ENCODE measurements at regions not wholly inside any gene's neighbourhood (a gene's known extent, or its start where the extent isn't known, plus 50 kb on each side); places are given as distances from the start of the nearest gene placed in this dataset.

DNA sequence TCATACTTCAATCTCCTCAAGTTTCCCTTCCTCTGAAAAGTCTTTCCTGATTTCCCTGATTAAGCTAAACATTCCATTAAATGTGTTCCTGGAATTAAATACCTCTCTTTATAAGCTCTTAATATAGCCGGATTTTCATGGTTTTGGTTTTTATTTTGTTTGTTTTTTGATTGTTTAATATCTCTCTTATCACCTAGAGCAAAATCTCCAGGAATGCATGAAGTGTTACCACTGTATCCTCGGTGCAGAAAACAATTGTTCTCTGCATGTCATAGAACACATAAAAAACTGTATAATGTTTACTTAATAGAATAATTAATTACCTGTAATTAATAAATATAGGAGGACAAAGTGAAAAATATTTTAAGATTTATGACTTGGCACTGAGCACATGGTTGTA, 86.2 kb downstream of the PCDH18 start:
- H3K79me2 ChIP-seq (ENCODE audit: control insufficient read depth, insufficient read depth, low read length), result no peaks in the 10 kb centered on the region
- no peaks in the 10 kb centered on the region for H3K27me3 ChIP-seq (replicated peaks in 1 of 4; ENCODE audit: control extremely low read depth in 1 of 4, control insufficient read depth in 3 of 4, insufficient read depth in 4 of 4, low read length in 3 of 4)
- DNase-seq (no peak), ATAC-seq (ENCODE audit: low read depth) (no peak)
- Mint-ChIP-seq H3K27me3 (no peaks in the 10 kb centered on the region), H3K4me3 (no peak overlapping the region), H3K4me1 (no peaks in the 10 kb centered on the region), H3K9me3 (ENCODE audit: insufficient read depth) (peaks cover 3% of the 10 kb centered on the region), H3K27ac (no peak overlapping the region)
- H3K9ac ChIP-seq (ENCODE audit: low read length), result no peak overlapping the region
- no peak overlapping the region for H3K27ac ChIP-seq (ENCODE audit: low read length in 2 of 2)
- no peak for TF ChIP-seq EZH2 (IDR thresholded peaks at IDR 0.05; ENCODE audit: borderline replicate concordance, insufficient read depth, low read depth, low read length, poor library complexity, severe bottlenecking)
- TF ChIP-seq, protein P1, sequence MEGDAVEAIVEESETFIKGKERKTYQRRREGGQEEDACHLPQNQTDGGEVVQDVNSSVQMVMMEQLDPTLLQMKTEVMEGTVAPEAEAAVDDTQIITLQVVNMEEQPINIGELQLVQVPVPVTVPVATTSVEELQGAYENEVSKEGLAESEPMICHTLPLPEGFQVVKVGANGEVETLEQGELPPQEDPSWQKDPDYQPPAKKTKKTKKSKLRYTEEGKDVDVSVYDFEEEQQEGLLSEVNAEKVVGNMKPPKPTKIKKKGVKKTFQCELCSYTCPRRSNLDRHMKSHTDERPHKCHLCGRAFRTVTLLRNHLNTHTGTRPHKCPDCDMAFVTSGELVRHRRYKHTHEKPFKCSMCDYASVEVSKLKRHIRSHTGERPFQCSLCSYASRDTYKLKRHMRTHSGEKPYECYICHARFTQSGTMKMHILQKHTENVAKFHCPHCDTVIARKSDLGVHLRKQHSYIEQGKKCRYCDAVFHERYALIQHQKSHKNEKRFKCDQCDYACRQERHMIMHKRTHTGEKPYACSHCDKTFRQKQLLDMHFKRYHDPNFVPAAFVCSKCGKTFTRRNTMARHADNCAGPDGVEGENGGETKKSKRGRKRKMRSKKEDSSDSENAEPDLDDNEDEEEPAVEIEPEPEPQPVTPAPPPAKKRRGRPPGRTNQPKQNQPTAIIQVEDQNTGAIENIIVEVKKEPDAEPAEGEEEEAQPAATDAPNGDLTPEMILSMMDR (IDR thresholded peaks at IDR 0.05), result no peak
- no peaks in the 10 kb centered on the region for H4K20me1 ChIP-seq (ENCODE audit: control insufficient read depth, insufficient read depth, low read length, poor library complexity, severe bottlenecking)
- ChIA-PET POLR2A (no interaction called here), CTCF (no interaction called here)
- H3K4me2 ChIP-seq (replicated peaks; ENCODE audit: low read depth, low read length, poor library complexity, severe bottlenecking), result no peak overlapping the region
- H2AFZ ChIP-seq (ENCODE audit: insufficient read depth, low read depth, low read length, poor library complexity, severe bottlenecking), result no peak overlapping the region
- H3K36me3 ChIP-seq (replicated peaks in 1 of 2; ENCODE audit: control extremely low read depth in 1 of 2, control insufficient read depth in 1 of 2, extremely low read depth in 1 of 2, insufficient read depth in 2 of 2, low read length in 1 of 2), result no peaks in the 10 kb centered on the region
- no peak overlapping the region for H3K4me3 ChIP-seq (ENCODE audit: control extremely low read depth in 1 of 5, extremely low read depth in 1 of 5, insufficient read depth in 1 of 5, low read depth in 2 of 5, low read length in 4 of 5)
- intact Hi-C loops (cut with micrococcal nuclease), result no loop called here
- no peaks in the 10 kb centered on the region for H3K4me1 ChIP-seq (ENCODE audit: control insufficient read depth in 2 of 2, insufficient read depth in 2 of 2, low read length in 2 of 2)
- WGBS (ENCODE audit: insufficient coverage), result no CpG with 5 or more reads among the region's 2 CpGs
- no peaks in the 10 kb centered on the region for H3K9me3 ChIP-seq (ENCODE audit: control extremely low read depth in 1 of 3, control insufficient read depth in 2 of 3, insufficient read depth in 1 of 3, low read length in 2 of 3)

DNA sequence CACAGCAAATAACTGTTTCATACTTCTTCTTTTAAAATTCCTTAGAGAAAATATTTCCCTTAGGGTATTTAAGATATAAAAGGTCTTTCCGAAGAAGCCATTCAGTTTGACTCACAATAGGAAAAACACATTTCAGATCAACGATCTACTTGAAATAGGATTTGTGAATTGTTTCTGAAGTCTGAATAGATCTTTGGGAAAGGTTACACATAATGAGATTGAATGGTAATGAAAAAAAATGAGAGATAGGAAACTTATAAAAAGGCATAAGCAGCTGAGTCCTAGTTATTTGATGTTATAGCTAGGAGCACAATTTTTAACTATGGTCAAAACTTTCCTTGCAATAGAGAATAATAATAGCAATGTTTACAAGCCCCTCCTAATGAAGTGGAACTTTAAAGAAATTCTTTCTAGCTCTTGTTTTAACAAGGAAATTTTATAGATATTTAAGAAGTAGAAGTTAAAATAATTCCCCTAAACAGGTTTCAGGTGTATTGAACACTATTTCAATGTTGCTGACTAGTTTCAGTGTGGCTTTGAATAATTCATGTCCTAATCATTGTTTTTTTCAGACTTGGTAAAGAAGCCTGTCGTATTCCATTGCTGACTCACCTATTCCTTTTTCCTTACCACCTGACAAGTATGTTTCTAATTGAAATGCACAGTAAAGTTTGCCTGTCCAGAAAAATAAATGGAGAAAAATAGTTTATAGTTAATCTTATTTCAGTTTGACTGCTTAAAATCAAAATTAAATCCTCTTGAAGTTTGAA, 89.1 kb downstream of the PCDH18 start:
- H3K4me3 ChIP-seq (ENCODE audit: control extremely low read depth in 1 of 5, extremely low read depth in 1 of 5, insufficient read depth in 1 of 5, low read depth in 2 of 5, low read length in 4 of 5), result no peak overlapping the region
- no peaks in the 10 kb centered on the region for H3K4me1 ChIP-seq (ENCODE audit: control insufficient read depth in 2 of 2, insufficient read depth in 2 of 2, low read length in 2 of 2)
- H3K36me3 ChIP-seq (replicated peaks in 1 of 2; ENCODE audit: control extremely low read depth in 1 of 2, control insufficient read depth in 1 of 2, extremely low read depth in 1 of 2, insufficient read depth in 2 of 2, low read length in 1 of 2), result no peaks in the 10 kb centered on the region
- no peak overlapping the region for H3K27ac Mint-ChIP-seq
- ChIA-PET CTCF (no interaction called here), POLR2A (no interaction called here)
- H3K27ac ChIP-seq (ENCODE audit: low read length in 2 of 2), result no peak overlapping the region
- DNase-seq (no peak), ATAC-seq (ENCODE audit: low read depth) (no peak)
- H3K4me2 ChIP-seq (replicated peaks; ENCODE audit: low read depth, low read length, poor library complexity, severe bottlenecking), result no peak overlapping the region
- H3K27me3 ChIP-seq (replicated peaks in 1 of 4; ENCODE audit: control extremely low read depth in 1 of 4, control insufficient read depth in 3 of 4, insufficient read depth in 4 of 4, low read length in 3 of 4), result no peaks in the 10 kb centered on the region
- no peak overlapping the region for H3K9ac ChIP-seq (ENCODE audit: low read length)
- no peaks in the 10 kb centered on the region for H4K20me1 ChIP-seq (ENCODE audit: control insufficient read depth, insufficient read depth, low read length, poor library complexity, severe bottlenecking)
- no peaks in the 10 kb centered on the region for H3K4me1 Mint-ChIP-seq
- H3K9me3 ChIP-seq (ENCODE audit: control extremely low read depth in 1 of 3, control insufficient read depth in 2 of 3, insufficient read depth in 1 of 3, low read length in 2 of 3), result no peaks in the 10 kb centered on the region
- H3K4me3 Mint-ChIP-seq, result no peak overlapping the region
- no peak for TF ChIP-seq EZH2 (IDR thresholded peaks at IDR 0.05; ENCODE audit: borderline replicate concordance, insufficient read depth, low read depth, low read length, poor library complexity, severe bottlenecking)
- TF ChIP-seq, protein P1 (IDR thresholded peaks at IDR 0.05), result no peak
- WGBS (ENCODE audit: insufficient coverage), result no CpG with 5 or more reads among the region's 3 CpGs
- H2AFZ ChIP-seq (ENCODE audit: insufficient read depth, low read depth, low read length, poor library complexity, severe bottlenecking), result no peak overlapping the region
- H3K79me2 ChIP-seq (ENCODE audit: control insufficient read depth, insufficient read depth, low read length), result no peaks in the 10 kb centered on the region
- H3K9me3 Mint-ChIP-seq (ENCODE audit: insufficient read depth), result peaks cover 3% of the 10 kb centered on the region
- intact Hi-C loops (cut with micrococcal nuclease), result no loop called here
- H3K27me3 Mint-ChIP-seq, result no peaks in the 10 kb centered on the region
